Prostate gland (tissue), 2 donors: ENCODE measurements at regions not wholly inside any gene's neighbourhood (a gene's known extent, or its start where the extent isn't known, plus 50 kb on each side); places are given as distances from the start of the nearest gene placed in this dataset.

Source experiments
- POLR2AphosphoS5 ChIP-seq: sonication (generic); formaldehyde crosslinking; IDR thresholded peaks from one replicate; pipeline ENCODE4 v1.6.1; 2017; ENCODE audit warnings: antibody characterized with exemption
- TF ChIP-seq, protein P1 (sequence below), 4 experiments: fragments of 200-600 bp in 2 of 4; fragments of 450-650 bp in 2 of 4; sonication (generic) in 2 of 4; IDR thresholded peaks; 1 replicate in 3 of 4; 2 replicates in 1 of 4; pipeline ENCODE4 v1.5.1; 2016 to 2019; ENCODE audit warnings: antibody characterized with exemption in 4 of 4, mild to moderate bottlenecking in 2 of 4, moderate library complexity in 2 of 4

DNA sequence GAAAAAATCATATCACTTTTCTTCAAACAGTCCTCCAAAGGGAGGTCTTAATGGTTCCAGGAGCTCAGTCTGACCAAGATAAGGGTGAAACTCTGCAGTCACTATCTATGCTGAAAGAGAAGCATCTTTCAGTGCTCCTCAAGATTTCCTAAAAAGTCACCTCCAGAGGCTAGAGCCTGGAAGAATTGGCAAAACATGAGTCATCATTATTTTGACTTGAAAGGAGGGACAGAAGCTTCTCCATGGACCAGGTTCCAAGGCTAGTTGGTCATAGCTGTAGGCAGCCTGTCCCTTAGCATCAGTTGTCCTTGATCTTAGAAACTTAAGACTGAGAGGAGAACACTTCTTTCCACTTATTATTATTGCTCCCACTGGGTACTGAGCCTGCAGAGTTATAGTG lies 219.0 kb upstream of the ASIC2 start:
- TF ChIP-seq, protein P1, sequence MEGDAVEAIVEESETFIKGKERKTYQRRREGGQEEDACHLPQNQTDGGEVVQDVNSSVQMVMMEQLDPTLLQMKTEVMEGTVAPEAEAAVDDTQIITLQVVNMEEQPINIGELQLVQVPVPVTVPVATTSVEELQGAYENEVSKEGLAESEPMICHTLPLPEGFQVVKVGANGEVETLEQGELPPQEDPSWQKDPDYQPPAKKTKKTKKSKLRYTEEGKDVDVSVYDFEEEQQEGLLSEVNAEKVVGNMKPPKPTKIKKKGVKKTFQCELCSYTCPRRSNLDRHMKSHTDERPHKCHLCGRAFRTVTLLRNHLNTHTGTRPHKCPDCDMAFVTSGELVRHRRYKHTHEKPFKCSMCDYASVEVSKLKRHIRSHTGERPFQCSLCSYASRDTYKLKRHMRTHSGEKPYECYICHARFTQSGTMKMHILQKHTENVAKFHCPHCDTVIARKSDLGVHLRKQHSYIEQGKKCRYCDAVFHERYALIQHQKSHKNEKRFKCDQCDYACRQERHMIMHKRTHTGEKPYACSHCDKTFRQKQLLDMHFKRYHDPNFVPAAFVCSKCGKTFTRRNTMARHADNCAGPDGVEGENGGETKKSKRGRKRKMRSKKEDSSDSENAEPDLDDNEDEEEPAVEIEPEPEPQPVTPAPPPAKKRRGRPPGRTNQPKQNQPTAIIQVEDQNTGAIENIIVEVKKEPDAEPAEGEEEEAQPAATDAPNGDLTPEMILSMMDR (IDR thresholded peaks at IDR 0.05): no peak
- no peak for TF ChIP-seq POLR2AphosphoS5
